Mucosa of descending colon (tissue), 3 donors: ENCODE measurements at regions not wholly inside any gene's neighbourhood (a gene's known extent, or its start where the extent isn't known, plus 50 kb on each side); places are given as distances from the start of the nearest gene placed in this dataset.

ENCODE experiments used
- ATAC-seq: fragments of 200-7000 bp; cut with Tn5 transposase; one replicate; pipeline ENCODE4 v1.9.1; 2020; ENCODE audit warnings: mild to moderate bottlenecking, moderate library complexity
- DNase-seq, 3 donors: peaks; one replicate each; pipeline ENCODE4 v3.0.0-alpha.2; 2020
- H3K36me3 ChIP-seq: fragments of 200-600 bp; one replicate; pipeline ENCODE4 v1.8.0; 2021; ENCODE audit warnings: low read depth, mild to moderate bottlenecking
- H3K4me1 ChIP-seq: fragments of 200-600 bp; one replicate; pipeline ENCODE4 v1.8.0; 2021; ENCODE audit warnings: low read depth, mild to moderate bottlenecking
- H3K4me3 ChIP-seq: fragments of 200-600 bp; one replicate; pipeline ENCODE4 v1.8.0; 2021; ENCODE audit warnings: mild to moderate bottlenecking
- H3K9me3 ChIP-seq: fragments of 200-600 bp; one replicate; pipeline ENCODE4 v1.8.0; 2021; ENCODE audit warnings: mild to moderate bottlenecking
- CTCF ChIP-seq: fragments of 200-600 bp; IDR thresholded peaks from one replicate; pipeline ENCODE4 v1.8.0; 2022; ENCODE audit warnings: antibody characterized with exemption, mild to moderate bottlenecking
- intact Hi-C, 2 donors: fragments of 100-400 bp; cut with DNase I in 1 of 2; cut with micrococcal nuclease in 1 of 2; formaldehyde crosslinking; loops; one replicate each; pipeline versions ENCODE4 v1.11.0 to v1.11.1; 2022; cut with DNase I, micrococcal nuclease
- donor health status: DM: no; HTN: no; CAD: no; lungs with moderate emphysema.
- donor health status: DM: no; HTN: no; CAD: no.
- donor health status: DM: no; HTN: yes; CAD: no.

- DNase-seq, result peak in 2 of 3 donors; percentile 63 to 89
- peak; percentile 43 for TF ChIP-seq CTCF
- peak; percentile 43 for ATAC-seq
- intact Hi-C loops, result loop anchor here (2.0 to 5.0 kb wide), 2 partner anchors 73 to 285 kb away; no protein-coding TSS in a partner anchor
- no peak overlapping the region for H3K4me3 ChIP-seq
- no peaks in the 10 kb centered on the region for H3K4me1 ChIP-seq
- H3K36me3 ChIP-seq, result no peaks in the 10 kb centered on the region
- H3K9me3 ChIP-seq, result no peaks in the 10 kb centered on the region
Measured at GRCh38 chr6:148177589-148178233, 164.9 kb upstream of the SASH1 start.

GRCh38 chr6:148179786-148180185 is 162.9 kb upstream of the SASH1 start:
- H3K4me1 ChIP-seq, result no peaks in the 10 kb centered on the region
- H3K36me3 ChIP-seq, result no peaks in the 10 kb centered on the region
- TF ChIP-seq CTCF, result no peak
- H3K9me3 ChIP-seq, result no peaks in the 10 kb centered on the region
- intact Hi-C loops, result loop anchor here in 1 of 2 donors (5.0 to 10.0 kb wide), 2 partner anchors 65 to 283 kb away; no protein-coding TSS in a partner anchor
- ATAC-seq (no peak), DNase-seq (peak in 1 of 3 donors; percentile 40)
- H3K4me3 ChIP-seq, result no peak overlapping the region

GRCh38 chr6:148182378-148182777 is 160.3 kb upstream of the SASH1 start:
- DNase-seq (no peak), ATAC-seq (no peak)
- H3K4me1 ChIP-seq, result no peaks in the 10 kb centered on the region
- H3K9me3 ChIP-seq, result no peaks in the 10 kb centered on the region
- no peak overlapping the region for H3K4me3 ChIP-seq
- no peaks in the 10 kb centered on the region for H3K36me3 ChIP-seq
- TF ChIP-seq CTCF, result no peak
- intact Hi-C loops, result loop anchor here in 1 of 2 donors (10.0 kb wide), 1 partner anchor 62 kb away; no protein-coding TSS in a partner anchor

GRCh38 chr6:148183776-148184175 is 158.9 kb upstream of the SASH1 start:
- H3K9me3 ChIP-seq, result no peaks in the 10 kb centered on the region
- no peaks in the 10 kb centered on the region for H3K36me3 ChIP-seq
- DNase-seq (no peak), ATAC-seq (no peak)
- no peak overlapping the region for H3K4me3 ChIP-seq
- intact Hi-C loops, result loop anchor here in 1 of 2 donors (10.0 kb wide), 1 partner anchor 61 kb away; no protein-coding TSS in a partner anchor
- TF ChIP-seq CTCF, result no peak
- H3K4me1 ChIP-seq, result no peaks in the 10 kb centered on the region

GRCh38 chr6:148186916-148187315 is 155.7 kb upstream of the SASH1 start:
- H3K9me3 ChIP-seq, result no peaks in the 10 kb centered on the region
- no peaks in the 10 kb centered on the region for H3K4me1 ChIP-seq
- intact Hi-C loops, result loop anchor here in 1 of 2 donors (10.0 kb wide), 1 partner anchor 58 kb away; no protein-coding TSS in a partner anchor
- ATAC-seq (no peak), DNase-seq (no peak)
- no peak for TF ChIP-seq CTCF
- no peaks in the 10 kb centered on the region for H3K36me3 ChIP-seq
- no peak overlapping the region for H3K4me3 ChIP-seq
